IMR-90 (cell line): ENCODE measurements at regions not wholly inside any gene's neighbourhood (a gene's known extent, or its start where the extent isn't known, plus 50 kb on each side); places are given as distances from the start of the nearest gene placed in this dataset.
A peak's percentile ranks its signal among the peaks of the same experiment; 100 is the strongest.

Experiments used
- ATAC-seq: fragments of 200-7000 bp; cut with Tn5 transposase; 2 replicates; pipeline ENCODE4 v1.9.1; 2020; ENCODE audit warnings: low read depth, mild to moderate bottlenecking, moderate library complexity
- BruUV-seq: library from RNA; stranded (reverse); fragments of 400-500 nt; replicated peaks from 2 replicates; lab custom pipeline; 2021; lab: Mats Ljungman, UMichigan
- CTCF ChIA-PET: fragments of 300-600 bp; formaldehyde crosslinking; extraction: SDS; loops from one replicate; lab custom pipeline; 2021; ENCODE audit warnings: antibody characterized with exemption; lab: Yijun Ruan, JAX
- POLR2A ChIA-PET: fragments of 300-600 bp; sonication (Branson Sonifier 250); formaldehyde crosslinking; loops from one replicate; lab custom pipeline; 2022; ENCODE audit warnings: antibody characterized with exemption; ENCODE audit not compliant: unreplicated experiment; lab: Charles Lee
- DNase-seq: peaks from one replicate; pipeline ENCODE4 v3.0.0; 2013
- H2AFZ ChIP-seq: replicated peaks from 2 replicates; pipeline ENCODE3; 2013; ENCODE audit warnings: low read length, mild to moderate bottlenecking; ENCODE audit not compliant: poor library complexity
- H2AK5ac ChIP-seq: 2 replicates; pipeline ENCODE4 v1.6.1; 2013; ENCODE audit warnings: low read depth, low read length, inconsistent platforms
- H2AK9ac ChIP-seq: replicated peaks from 2 replicates; pipeline ENCODE3; 2013; ENCODE audit warnings: mild to moderate bottlenecking, low read depth, low read length, moderate library complexity; ENCODE audit not compliant: poor library complexity
- H2BK120ac ChIP-seq: 2 replicates; pipeline ENCODE4 v1.6.1; 2013; ENCODE audit warnings: low read depth, low read length, inconsistent platforms
- H2BK15ac ChIP-seq: 3 replicates; pipeline ENCODE4 v1.6.1; 2013; ENCODE audit warnings: low read depth, low read length, inconsistent platforms
- H2BK20ac ChIP-seq: 2 replicates; pipeline ENCODE4 v1.6.1; 2013; ENCODE audit warnings: low read depth, mild to moderate bottlenecking, inconsistent platforms, low read length, moderate library complexity
- H2BK5ac ChIP-seq: 2 replicates; pipeline ENCODE4 v1.6.1; 2013; ENCODE audit warnings: mild to moderate bottlenecking, low read depth, low read length, inconsistent platforms; ENCODE audit not compliant: poor library complexity, severe bottlenecking
- H3K14ac ChIP-seq: replicated peaks from 2 replicates; pipeline ENCODE4 v1.6.1; 2013; ENCODE audit warnings: low read depth, low read length, inconsistent platforms
- H3K18ac ChIP-seq: 2 replicates; pipeline ENCODE4 v1.6.1; 2013; ENCODE audit warnings: low read depth, low read length, control low read depth
- H3K23ac ChIP-seq: 2 replicates; pipeline ENCODE4 v1.6.1; 2013; ENCODE audit warnings: low read depth, low read length, inconsistent platforms
- H3K27ac ChIP-seq: 2 replicates; pipeline ENCODE4 v1.5.1; 2013; ENCODE audit warnings: mild to moderate bottlenecking, control low read depth, low read length; ENCODE audit not compliant: insufficient read depth
- H3K27me3 ChIP-seq: 2 replicates; pipeline ENCODE4 v1.6.1; 2013; ENCODE audit warnings: low read length; ENCODE audit not compliant: control insufficient read depth, insufficient read depth
- H3K36me3 ChIP-seq: 2 replicates; pipeline ENCODE4 v1.6.1; 2013; ENCODE audit warnings: low read length, mixed read lengths; ENCODE audit not compliant: control insufficient read depth, insufficient read depth
- H3K4ac ChIP-seq: 2 replicates; pipeline ENCODE4 v1.6.1; 2013; ENCODE audit warnings: low read depth, low read length, inconsistent platforms
- H3K4me1 ChIP-seq: 2 replicates; pipeline ENCODE4 v1.6.1; 2013; ENCODE audit warnings: low read length, mixed read lengths; ENCODE audit not compliant: control insufficient read depth, insufficient read depth
- H3K4me2 ChIP-seq: 2 replicates; pipeline ENCODE4 v1.6.1; 2013; ENCODE audit warnings: low read depth, mild to moderate bottlenecking, control low read depth, low read length, moderate library complexity
- H3K4me3 ChIP-seq: 2 replicates; pipeline ENCODE4 v1.5.1; 2013; ENCODE audit warnings: low read depth, mild to moderate bottlenecking, control low read depth, low read length, moderate library complexity; ENCODE audit not compliant: insufficient read depth
- H3K56ac ChIP-seq: 2 replicates; pipeline ENCODE4 v1.6.1; 2013; ENCODE audit warnings: low read length, inconsistent platforms; ENCODE audit not compliant: insufficient read depth; ENCODE audit errors: extremely low read depth
- H3K79me1 ChIP-seq, 2 experiments: 2 replicates each; pipeline ENCODE4 v1.6.1; 2013; ENCODE audit warnings: low read length in 2 of 2, inconsistent platforms in 1 of 2, low read depth in 1 of 2
- H3K9ac ChIP-seq: 2 replicates; pipeline ENCODE4 v1.6.1; 2013; ENCODE audit warnings: low read depth, low read length, control low read depth
- H3K9me1 ChIP-seq: 2 replicates; pipeline ENCODE4 v1.6.1; 2013; ENCODE audit warnings: low read length, inconsistent platforms; ENCODE audit not compliant: insufficient read depth
- H3K9me3 ChIP-seq: 2 replicates; pipeline ENCODE4 v1.6.1; 2013; ENCODE audit warnings: low read length; ENCODE audit not compliant: control insufficient read depth, insufficient read depth
- H4K20me1 ChIP-seq: 2 replicates; pipeline ENCODE4 v1.6.1; 2013; ENCODE audit warnings: low read length, inconsistent platforms; ENCODE audit not compliant: insufficient read depth
- H4K5ac ChIP-seq: 2 replicates; pipeline ENCODE4 v1.6.1; 2013; ENCODE audit warnings: mild to moderate bottlenecking, low read depth, low read length, control low read depth
- H4K8ac ChIP-seq, 2 experiments: 2 replicates each; pipeline ENCODE4 v1.6.1; 2013; ENCODE audit warnings: low read depth in 2 of 2, low read length in 2 of 2, control low read depth in 1 of 2, inconsistent platforms in 1 of 2
- H4K91ac ChIP-seq: 2 replicates; pipeline ENCODE4 v1.6.1; 2013; ENCODE audit warnings: low read depth, low read length, inconsistent platforms; ENCODE audit not compliant: insufficient read depth
- BHLHE40 ChIP-seq: fragments of 150-350 bp; IDR thresholded peaks from 2 replicates; pipeline ENCODE4 v1.6.1; 2016; ENCODE audit warnings: mild to moderate bottlenecking, low read depth, low read length
- CHD1 ChIP-seq: IDR thresholded peaks from 2 replicates; pipeline ENCODE4 v1.6.1; 2012; ENCODE audit warnings: low read depth, low read length, improper control_type of control experiment
- CTCF ChIP-seq: conservative IDR thresholded peaks from 2 replicates; pipeline ENCODE4 v1.5.1; 2012; ENCODE audit warnings: mild to moderate bottlenecking, low read depth, low read length, improper control_type of control experiment
- ELK1 ChIP-seq: fragments of 150-350 bp; IDR thresholded peaks from 2 replicates; pipeline ENCODE4 v1.6.1; 2016; ENCODE audit warnings: low read depth, mild to moderate bottlenecking, low read length, moderate library complexity, borderline replicate concordance
- FOS ChIP-seq: fragments of 150-350 bp; IDR thresholded peaks from 2 replicates; pipeline ENCODE4 v1.6.1; 2016; ENCODE audit warnings: low read depth, low read length
- MAFK ChIP-seq: IDR thresholded peaks from 2 replicates; pipeline ENCODE4 v1.6.1; 2012; ENCODE audit warnings: low read depth, low read length, improper control_type of control experiment
- MAZ ChIP-seq: IDR thresholded peaks from 2 replicates; pipeline ENCODE4 v1.6.1; 2012; ENCODE audit warnings: low read depth, mild to moderate bottlenecking, low read length, improper control_type of control experiment, moderate library complexity, borderline replicate concordance
- MXI1 ChIP-seq: IDR thresholded peaks from 2 replicates; pipeline ENCODE4 v1.6.1; 2012; ENCODE audit warnings: low read depth, mild to moderate bottlenecking, low read length, moderate library complexity, borderline replicate concordance
- NFE2L2 ChIP-seq: fragments of 150-350 bp; IDR thresholded peaks from 2 replicates; pipeline ENCODE4 v1.6.1; 2016; ENCODE audit warnings: low read depth, mild to moderate bottlenecking, low read length
- POLR2A ChIP-seq: IDR thresholded peaks from 2 replicates; pipeline ENCODE4 v1.6.1; 2012; ENCODE audit warnings: mild to moderate bottlenecking, low read depth, low read length
- RAD21 ChIP-seq: IDR thresholded peaks from 2 replicates; pipeline ENCODE4 v1.6.1; 2012; ENCODE audit warnings: low read length, improper control_type of control experiment
- RCOR1 ChIP-seq: IDR thresholded peaks from 2 replicates; pipeline ENCODE4 v1.6.1; 2012; ENCODE audit warnings: mild to moderate bottlenecking, low read length, improper control_type of control experiment; ENCODE audit not compliant: insufficient replicate concordance
- RFX5 ChIP-seq: IDR thresholded peaks from 2 replicates; pipeline ENCODE4 v1.8.0; 2012; ENCODE audit warnings: low read depth, mild to moderate bottlenecking, low read length, moderate library complexity
- SMC3 ChIP-seq: fragments of 150-350 bp; IDR thresholded peaks from 2 replicates; pipeline ENCODE4 v1.6.1; 2016; ENCODE audit warnings: low read depth, mild to moderate bottlenecking, antibody characterized with exemption, low read length, moderate library complexity
- WGBS, 2 experiments: methylation state at CpG; one replicate each; pipeline versions ENCODE4 v1.1.5 to v1.1.7; 2013; ENCODE audit warnings: missing lambda C conversion rate in 2 of 2; ENCODE audit not compliant: insufficient read length in 1 of 2; ENCODE audit errors: extremely low coverage in 2 of 2; 5-methylcytosine and 5-hydroxymethylcytosine counted together
- dilution Hi-C: fragments of 300-500 bp; cut with HindIII; formaldehyde crosslinking; loops from one replicate; pipeline ENCODE4 v1.14.3; 2018; ENCODE audit warnings: low sequenced_read_pairs; ENCODE audit not compliant: unreplicated experiment
- in situ Hi-C: fragments of 300-500 bp; cut with MboI; formaldehyde crosslinking; loops from 3 replicates; pipeline ENCODE4 v1.14.3; 2019; ENCODE audit warnings: low sequenced_read_pairs, inconsistent platforms, mixed read lengths
- intact Hi-C: fragments of 100-400 bp; cut with micrococcal nuclease; formaldehyde crosslinking; loops from 2 replicates; pipeline ENCODE4 v1.10.0; 2022
- TF ChIP-seq, protein P1 (sequence below): fragments of 150-350 bp; IDR thresholded peaks from 2 replicates; pipeline ENCODE4 v1.6.1; 2017; ENCODE audit warnings: mild to moderate bottlenecking, antibody characterized with exemption, low read length, low read depth

DNA sequence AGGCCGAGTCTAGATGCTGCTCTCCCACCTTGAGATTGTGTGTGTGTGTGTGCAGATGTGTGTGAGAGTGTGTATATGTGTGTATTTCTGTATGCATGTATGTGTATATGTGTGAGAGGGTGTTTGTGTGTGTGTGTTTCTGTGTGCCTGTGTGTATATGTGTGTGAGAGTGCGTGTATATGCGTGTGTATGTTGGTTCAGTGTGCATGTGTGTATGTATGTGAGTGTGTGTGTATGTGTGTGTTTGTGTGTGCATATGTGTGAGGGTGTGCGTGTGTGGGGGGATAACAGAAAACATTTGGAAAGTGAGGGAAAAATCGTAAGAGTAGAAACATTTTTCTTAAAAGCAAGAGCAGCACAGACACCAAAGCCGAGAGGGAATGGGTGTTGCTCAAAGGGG lies 309.1 kb downstream of the NDUFA10 start:
- Histone ChIP-seq H2BK20ac (no peak overlapping the region), H3K9ac (no peak overlapping the region), H3K4me2 (no peak overlapping the region), H4K91ac (no peak overlapping the region), H3K79me1 (no peaks in the 10 kb centered on the region), H2AK9ac (peak overlapping the region; percentile 42), H4K20me1 (no peaks in the 10 kb centered on the region), H3K14ac (no peak overlapping the region), H3K9me3 (peaks cover 42% of the 10 kb centered on the region), H3K36me3 (no peaks in the 10 kb centered on the region), H3K18ac (no peak overlapping the region), H2BK120ac (no peak overlapping the region), H2BK5ac (peak overlapping the region; percentile 54), H3K56ac (no peak overlapping the region), H2AFZ (no peak overlapping the region), H3K9me1 (no peaks in the 10 kb centered on the region), H3K27ac (no peak overlapping the region), H3K27me3 (no peaks in the 10 kb centered on the region), H4K5ac (no peak overlapping the region), H3K23ac (no peak overlapping the region), H3K4me3 (no peak overlapping the region), H2BK15ac (no peak overlapping the region), H3K4me1 (no peaks in the 10 kb centered on the region), H3K4ac (no peak overlapping the region), H2AK5ac (no peak overlapping the region), H4K8ac (no peak overlapping the region)
- intact Hi-C loops (no loop called here), in situ Hi-C loops (no loop called here), dilution Hi-C loops (no loop called here)
- no peak for ATAC-seq
- ChIA-PET POLR2A (no interaction called here), CTCF (no interaction called here)
- WGBS, 2 experiments, result 84% methylated on average over 6 of the region's 6 CpGs; no CpG with 5 or more reads in 1 of the 2 experiments
- BruUV-seq, result no TSS peak
- no peak for DNase-seq
- no peak for TF ChIP-seq CTCF
- no peak for TF ChIP-seq CHD1
- TF ChIP-seq ELK1, result no peak
- no peak for TF ChIP-seq FOS
- TF ChIP-seq NFE2L2, result no peak
- no peak for TF ChIP-seq MAZ
- no peak for TF ChIP-seq RCOR1
- no peak for TF ChIP-seq POLR2A
- TF ChIP-seq RAD21, result no peak
- no peak for TF ChIP-seq SMC3
- TF ChIP-seq, protein P1, sequence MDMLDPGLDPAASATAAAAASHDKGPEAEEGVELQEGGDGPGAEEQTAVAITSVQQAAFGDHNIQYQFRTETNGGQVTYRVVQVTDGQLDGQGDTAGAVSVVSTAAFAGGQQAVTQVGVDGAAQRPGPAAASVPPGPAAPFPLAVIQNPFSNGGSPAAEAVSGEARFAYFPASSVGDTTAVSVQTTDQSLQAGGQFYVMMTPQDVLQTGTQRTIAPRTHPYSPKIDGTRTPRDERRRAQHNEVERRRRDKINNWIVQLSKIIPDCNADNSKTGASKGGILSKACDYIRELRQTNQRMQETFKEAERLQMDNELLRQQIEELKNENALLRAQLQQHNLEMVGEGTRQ, result no peak
- TF ChIP-seq MAFK, result no peak
- no peak for TF ChIP-seq BHLHE40
- TF ChIP-seq MXI1, result no peak
- TF ChIP-seq RFX5, result no peak
